ENCODE measurements at regions not wholly inside any gene's neighbourhood (a gene's known extent, or its start where the extent isn't known, plus 50 kb on each side); places are given as distances from the start of the nearest gene placed in this dataset.

DNA sequence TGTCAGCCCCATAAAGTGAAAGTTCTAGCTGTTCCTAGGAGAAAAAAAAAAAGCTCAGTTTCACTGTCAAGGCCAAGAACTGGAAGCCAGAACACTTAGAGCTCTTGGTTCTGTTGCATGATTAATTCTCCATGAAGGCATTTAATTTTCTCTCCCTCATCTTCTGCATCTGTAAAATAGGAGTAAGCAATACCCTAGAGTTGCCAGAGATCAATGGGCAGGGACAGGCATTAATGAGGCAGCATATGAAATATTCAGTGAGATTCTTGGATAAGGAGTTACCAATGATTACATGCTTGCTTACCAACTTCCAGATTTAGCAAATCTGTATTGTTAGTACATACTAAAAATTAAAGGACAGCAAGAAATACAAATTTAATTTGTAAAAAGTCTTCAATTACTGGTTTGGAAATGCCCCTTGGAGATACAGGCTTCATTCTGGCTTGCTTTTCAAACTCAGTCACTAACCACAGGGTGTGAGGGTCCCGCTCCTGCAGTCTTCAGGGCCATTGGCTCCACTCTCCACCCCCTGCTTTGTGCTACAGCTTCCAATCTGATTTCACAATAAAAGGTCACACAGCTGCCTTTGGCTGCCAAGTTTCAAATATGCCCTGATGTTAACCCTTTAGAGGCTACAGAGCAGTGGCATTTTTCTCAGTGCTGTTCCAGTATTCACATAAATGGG is 624.6 kb downstream of the BNC2 start:
- no peak for DNase-seq

DNA sequence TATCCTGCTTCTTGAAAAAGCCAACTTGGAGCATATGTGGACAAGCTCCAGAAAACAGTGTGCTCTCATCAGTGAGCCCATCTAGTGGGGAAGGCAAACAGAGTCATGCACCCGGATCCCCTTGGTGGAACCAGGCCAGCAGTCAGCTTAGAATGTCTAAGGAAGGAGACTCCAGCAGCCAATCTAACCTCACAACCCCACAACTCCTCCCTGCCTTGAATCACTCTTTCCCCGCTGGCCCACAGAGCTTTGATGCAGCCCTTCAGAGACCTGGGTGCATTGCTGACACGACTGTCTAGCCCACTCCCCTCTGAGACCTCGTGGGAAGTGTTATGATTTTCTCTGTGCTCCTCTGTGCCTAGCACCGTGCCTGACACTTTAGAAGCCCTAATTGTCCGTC is 623.7 kb downstream of the BNC2 start:
- no peak for DNase-seq

DNA sequence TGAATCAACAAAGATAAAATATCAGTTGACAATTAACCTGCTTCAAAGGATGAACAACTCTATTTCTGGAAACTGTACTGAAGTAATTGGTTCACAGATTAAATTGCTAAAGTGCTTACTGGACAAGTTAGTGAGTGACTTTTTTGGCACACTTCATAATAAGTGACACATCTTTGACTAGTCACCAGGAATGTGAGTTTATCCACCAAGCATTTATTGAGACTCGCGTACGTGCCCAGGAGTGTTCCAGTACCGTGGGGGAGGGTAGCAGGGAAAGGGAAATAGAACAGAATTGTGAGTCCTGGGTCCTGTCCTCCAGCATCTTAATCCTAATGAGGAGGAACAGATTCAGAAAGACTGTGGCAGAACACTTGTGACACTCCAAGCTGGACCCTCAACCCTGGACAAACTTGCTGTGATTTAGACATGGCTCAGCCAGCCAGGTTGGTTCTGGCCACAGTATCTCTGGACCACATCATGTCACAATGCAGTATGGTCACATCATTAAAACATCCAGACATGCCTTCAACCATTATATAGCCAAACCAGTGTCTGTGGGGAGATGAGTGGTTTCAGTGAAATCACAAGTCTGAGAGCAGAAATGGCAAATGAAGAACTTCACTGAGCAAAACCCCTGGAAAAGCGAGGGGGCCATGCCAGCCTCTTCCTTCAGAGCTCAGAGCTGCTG is 623.1 kb downstream of the BNC2 start:
- DNase-seq, result no peak

DNA sequence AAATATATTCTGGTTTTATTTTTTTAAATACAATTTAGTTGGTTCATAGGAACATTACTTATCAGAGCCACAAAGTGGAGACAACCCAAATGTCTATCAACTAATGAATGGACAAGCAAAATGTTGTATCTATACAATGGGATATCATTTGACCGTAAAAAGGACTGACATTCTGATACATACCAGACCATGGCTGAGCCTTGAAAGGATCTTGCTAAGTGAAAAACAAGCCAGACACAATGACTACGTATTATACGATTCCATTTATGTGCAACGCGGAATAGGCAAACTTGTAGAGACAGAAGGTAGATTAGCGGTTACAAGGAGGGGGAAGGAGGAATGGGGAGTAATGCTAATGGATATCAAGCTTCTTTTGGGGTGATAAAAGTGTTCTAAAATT is 621.6 kb downstream of the BNC2 start:
- DNase-seq, result no peak

DNA sequence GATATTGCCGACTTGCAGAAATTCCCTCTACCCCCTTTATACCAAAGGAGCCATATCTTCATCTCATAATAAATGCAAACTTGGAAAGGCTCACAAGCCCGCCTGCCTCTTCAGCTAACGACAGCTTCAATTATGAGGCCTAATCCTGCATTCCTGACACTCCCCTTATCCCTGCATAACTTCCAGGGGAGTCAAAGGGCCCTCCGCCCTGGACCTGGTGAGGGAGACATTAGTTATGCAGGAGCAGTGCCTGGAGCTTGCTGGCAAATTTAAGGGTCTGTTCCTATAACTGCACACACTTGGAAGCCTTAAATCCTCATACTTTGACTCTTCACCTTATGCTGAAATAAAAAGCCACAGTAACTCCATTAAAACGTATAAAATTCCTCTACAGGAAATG is 617.9 kb downstream of the BNC2 start:
- no peak for DNase-seq

DNA sequence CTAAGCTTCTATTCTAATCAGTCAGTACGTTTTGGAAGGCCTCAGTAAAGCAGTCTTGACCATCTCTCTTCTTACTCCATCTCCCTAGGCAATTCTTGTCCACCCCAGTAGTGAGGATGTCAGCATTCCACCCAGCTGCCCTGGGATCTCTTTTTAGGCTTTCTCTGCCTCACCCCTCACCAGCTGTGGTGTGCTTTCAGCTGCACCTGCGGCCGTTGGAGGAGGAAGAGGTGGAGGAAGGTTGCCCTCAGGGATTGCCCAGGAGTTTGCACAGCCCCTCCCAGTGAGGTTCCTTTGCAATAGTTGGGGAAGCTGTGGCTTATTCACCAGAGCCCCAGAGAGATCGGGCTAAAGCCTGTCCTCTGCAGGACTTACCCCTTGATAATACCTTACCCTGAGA is 615.8 kb downstream of the BNC2 start:
- DNase-seq, result no peak

DNA sequence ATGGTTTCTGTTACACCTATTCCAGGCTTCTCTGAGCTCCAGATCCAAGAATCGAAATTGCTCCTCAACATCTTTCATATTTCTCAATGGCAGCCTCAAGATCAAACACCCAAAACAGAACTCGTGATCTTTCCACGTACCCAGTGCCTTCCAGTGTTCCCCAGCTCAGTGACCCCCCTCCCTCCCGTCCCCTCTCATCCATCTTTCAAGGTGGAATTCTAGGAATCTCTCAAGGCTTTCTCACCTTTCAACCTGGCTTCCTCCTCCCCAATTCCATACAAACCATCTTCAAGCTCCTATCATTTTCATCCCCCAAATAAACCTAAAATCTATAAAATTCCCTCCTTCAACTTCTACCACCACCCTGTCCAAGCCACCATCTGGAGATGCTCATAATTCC is 615.3 kb downstream of the BNC2 start:
- no peak for DNase-seq

DNA sequence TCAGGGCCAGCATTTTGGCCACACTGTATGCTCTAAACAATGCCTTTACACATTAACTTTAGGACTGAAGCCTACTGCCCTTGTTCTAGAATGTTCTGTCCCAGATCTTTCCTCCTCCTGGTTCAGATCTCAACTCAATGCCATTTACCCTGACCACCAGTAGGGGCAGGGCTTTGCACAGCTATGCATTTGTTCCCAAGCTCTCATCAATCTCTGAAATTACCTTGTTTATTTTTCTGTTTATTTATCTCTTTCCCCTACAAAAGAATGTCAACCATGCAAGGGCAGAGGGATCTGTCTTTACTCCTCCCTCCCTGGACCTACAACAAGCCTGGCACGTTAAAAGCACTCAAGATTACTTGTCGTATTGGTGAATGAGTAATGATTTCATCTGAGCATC is 612.9 kb downstream of the BNC2 start:
- DNase-seq, result no peak

DNA sequence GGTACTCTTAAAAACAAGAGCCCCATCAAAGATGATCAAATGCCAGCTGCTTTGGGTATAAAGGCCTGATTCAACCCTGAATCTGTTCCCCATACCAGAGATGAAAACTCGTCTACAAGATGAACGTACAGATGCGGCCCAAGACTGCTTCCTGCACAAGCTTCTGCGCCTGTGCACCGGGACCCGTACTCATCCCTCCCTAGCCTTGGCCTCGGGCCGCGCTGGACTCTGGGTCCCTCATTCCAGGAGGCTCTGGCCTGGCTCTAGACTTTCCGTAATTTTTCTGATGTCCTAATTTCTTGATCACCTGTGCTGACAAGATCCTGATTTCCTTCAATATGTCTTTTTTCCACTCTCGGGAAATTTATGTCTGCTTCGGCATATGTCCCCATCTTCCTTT is 612.3 kb downstream of the BNC2 start:
- DNase-seq, result no peak

DNA sequence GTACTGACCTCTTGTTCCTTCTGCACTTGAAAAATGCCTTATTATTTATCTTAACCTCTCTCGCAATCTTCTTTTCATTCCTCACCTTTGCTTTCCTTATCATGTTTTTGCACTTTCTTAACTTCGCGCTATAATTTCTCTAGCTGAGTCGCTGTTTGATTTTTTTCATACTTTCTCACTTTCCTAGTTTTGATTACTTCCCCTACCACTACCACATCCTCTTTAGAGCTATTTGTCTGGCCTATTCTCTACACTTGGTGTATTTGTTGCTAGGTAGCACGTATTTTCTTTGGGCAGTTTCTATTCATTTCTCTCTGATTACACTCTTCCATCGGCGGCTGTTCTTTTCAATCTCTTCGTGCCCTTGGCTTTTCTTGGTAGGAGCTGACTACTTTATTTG is 611.8 kb downstream of the BNC2 start:
- no peak for DNase-seq

DNA sequence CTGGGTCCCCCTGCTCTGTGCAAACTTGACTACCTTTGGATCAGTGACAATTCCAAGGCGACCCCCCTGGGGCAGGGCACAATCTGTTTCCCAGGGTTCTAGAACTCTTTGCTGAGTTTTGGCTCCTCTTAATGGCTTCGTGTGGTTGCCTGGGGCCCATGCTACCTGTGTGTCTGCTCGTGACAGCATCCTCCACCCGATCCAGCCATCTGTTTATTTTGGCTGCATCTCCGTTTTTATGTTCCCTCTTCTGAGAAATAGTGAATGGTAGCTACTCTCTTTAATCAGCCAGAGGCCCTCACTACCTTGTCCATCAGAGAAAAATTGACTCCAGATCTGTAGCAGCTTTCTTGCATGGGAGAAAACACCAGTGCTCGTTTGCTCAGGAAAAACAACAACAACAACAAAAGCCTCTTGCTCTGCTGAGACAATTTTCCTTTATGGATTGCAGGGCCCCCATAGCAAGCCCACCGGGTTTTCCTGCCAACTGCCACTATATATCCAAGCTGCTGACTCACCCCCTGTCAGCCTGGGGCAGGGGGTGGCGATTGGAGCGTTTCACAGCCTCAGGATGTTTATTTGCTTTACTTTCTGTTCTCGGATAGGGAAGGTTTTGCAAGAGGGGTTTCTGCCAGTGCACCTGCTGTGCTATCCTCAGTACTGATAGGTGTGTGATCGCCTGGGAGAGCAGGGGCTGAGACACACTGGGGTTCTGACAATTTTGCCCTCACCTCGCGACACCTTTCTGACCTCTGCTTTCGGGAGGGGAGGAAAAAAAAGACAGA is 607.8 kb downstream of the BNC2 start:
- no peak for DNase-seq

DNA sequence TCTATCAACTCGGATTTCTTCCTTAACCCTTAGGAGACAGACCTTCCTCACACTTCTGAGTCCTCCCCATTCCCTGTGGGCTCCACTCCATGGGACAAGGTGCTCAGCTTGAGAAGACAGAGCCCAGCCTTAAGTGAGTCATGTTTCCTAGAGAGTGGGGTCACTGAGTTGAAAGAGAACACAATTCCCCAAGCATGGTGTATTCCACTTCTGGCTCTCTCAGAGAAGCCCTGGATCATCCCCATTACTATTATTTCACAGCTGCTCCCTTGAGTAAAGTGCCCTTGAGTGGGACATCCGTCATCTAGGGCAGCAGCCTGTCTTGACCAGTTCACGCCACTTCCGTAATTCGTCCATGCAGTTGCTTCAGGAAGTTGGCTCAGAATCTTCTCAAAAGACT is 604.8 kb downstream of the BNC2 start:
- no peak for DNase-seq

DNA sequence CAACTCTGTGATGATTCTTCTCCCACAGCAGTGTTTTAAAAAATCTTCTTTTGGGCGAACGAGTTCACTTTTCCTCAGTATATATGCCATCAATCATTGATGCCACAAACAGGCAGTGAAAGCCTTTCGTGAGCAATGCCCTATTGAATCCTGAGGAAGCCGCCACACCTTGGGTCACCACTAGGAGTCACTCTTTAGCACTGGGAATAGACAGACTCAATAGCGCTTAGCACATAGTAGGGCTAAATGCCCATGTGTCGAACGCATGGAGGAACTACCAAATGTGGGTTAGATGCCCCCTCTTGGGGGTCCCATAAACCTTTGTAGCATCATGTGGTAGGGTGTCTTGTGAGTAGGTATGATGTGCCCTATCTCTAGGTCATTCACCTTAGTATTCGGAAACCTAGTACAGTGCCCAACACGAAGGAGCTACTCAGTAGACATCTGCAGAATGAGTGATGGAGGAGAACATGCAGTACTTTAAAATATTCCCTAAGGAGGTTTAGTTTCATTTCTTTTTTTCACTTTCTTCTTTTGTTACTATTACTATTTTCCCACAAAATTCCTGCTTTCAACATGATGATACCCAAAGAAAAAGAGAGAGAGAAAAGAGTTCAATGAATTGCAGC is 603.7 kb downstream of the BNC2 start:
- DNase-seq, result no peak

DNA sequence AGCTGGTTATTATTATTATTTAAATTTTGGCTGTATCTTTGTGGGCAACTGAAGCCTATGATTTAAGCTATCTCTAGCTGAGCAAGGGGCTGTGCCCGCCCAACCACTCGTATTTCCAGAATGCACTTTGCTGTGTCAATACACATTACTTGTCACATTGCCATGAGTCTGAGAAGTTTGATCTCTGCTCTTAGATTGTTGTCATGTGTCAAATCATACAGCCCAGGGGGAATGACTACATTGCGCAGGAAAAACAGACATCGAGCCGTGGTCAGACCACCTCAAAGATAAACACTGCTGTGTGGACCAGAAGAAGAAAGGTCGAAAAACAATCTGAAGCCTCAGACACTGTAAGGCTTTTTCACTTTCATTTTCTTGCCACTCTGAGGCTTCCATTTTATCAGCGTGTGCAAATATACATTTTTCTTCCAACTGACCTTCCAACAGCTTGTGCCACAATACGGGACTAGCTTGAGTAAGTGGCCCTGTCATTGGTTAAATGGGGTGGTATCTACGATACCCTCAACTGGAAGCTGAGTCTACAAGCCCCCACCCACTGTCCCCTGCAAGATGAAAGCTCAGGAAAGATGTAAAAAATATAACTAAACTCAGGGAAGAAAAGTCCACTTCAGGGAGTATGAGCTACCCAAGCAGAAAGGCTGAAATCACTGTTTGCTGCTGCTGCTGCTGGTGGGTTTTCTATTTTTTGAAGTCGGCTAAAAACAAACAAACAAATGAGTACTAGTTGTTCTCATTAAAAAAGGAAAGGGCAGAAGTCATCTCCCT is 603.0 kb downstream of the BNC2 start:
- no peak for DNase-seq

DNA sequence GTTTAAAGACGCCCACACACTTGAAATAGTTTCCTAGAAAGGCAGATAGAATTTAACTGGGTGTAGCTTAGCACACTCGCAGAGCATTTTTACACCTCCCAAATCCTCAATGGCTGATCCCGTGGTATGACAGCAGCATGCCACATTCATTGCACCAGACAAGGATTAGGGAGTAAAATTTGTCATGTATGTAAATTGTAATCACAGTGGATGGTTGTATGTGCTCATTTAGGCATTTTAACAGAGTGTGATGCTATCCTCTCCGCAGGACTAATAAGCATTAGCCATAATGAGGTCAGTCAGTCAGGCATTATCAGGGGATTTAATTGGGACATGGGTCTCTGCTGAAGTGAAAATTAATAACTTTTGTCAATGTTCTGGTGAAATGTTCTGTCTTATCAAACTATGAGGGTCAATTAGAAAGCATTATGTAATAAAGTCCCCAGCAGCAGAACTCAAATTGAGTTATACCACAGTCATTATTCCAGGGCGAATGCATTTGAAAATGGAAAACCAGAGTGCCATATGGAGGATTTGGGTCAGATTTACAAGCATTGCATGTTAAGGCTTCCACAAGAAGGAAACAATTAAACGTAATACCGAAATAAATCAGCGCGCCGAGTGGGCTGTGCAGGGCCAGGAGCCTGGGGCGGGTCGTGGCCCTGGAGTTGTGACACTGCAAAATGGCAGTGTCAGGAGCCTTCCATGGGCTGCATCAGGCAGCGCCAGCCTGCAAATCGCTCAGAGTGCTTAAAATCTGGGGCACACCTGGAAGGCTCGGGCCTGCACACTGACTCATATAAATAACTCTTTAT is 602.2 kb downstream of the BNC2 start:
- DNase-seq, result peak; percentile 12

DNA sequence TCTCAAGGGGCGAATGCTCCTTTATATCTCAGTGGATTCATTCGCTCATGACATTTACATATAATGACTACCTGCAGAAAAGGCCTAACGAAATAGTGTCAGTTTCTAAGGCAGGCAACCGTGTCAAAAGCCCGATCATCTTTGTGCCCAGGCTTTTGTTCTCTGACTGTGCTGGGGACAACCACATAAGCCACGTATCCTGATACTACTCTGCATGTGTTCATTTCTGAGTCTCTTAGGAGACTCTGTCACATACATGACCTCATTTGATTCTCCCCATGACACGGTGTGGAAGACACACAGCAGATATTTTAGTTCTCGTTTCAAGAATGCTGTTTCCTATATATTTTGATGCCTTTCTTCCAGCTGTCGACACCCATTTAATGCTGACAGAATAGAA is 598.5 kb downstream of the BNC2 start:
- no peak for DNase-seq

DNA sequence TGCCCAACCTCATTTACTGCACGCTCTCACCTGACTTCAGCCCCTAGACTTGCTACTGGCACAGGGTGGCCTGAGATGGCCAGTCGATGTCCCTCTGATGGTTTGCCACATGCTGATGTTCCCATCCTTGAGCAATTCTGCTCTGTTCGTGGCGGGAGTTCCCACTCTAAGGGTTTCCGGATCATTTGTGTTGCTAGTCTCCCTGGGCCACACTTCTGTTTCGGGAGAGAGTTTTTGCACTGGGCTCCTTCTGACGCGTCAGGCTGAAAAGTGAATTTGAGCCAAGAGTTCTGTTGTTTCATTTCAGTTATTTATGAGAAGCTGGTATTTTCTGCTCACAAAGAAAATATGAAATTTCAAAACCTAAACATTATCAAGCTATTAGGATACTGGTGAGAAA is 597.7 kb downstream of the BNC2 start:
- no peak for DNase-seq

DNA sequence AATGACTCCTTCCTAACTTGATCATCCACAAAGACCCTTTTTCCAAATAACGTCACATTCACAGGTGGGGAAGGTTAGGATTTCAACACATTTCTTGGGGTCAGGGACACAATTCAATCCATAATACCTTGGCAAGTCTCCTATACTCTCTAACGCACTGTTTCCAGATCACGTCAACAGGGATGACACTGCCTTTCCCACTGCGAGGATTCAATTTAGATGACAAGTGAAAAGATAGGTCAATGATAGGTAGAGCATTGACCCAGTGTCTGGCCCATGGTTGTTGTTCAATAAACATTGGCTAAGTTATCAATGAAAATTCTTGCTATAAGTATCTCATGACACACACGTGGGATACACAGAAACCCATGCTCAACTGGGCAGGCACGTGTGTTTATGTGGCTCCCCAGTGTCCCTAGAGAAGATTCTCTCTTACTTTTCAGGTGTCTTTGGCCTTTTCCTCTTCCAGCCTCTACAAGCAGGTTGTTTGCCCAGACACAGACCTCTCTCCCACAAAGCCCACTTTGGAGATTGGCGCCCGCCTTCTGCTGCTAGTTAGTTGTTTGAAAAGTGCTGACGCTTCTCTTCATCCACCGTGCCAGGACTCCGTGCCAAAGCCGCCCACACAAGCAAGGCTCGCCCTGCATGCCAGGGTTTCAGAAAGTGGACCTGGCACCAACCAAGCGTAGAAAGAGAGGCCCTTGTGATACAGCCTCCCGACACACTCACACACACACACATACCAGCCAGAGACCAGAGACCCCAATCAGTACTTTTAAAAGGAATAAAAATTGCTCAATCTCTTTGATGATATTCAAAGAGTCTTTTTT is 594.5 kb downstream of the BNC2 start:
- DNase-seq, result no peak

DNA sequence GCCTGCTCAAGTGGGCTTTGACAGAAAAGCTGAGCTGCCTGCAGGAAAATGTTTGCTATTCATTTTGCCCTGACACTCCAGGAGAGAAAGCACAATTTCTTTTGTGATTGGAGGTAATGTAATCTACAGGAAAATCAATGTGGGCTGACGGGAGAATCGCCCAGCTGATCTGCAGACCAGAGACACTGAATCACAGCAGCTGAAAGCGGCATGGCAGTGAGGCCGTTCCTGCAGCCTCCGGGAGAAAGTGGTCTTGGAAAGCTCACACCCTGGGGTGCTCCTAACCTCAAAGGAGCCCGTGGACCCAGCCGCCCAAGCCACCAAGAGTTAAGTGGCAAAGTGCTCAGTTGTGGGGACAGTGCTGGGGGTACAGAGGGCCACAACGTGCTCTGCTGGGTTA is 593.6 kb downstream of the BNC2 start:
- no peak for DNase-seq

DNA sequence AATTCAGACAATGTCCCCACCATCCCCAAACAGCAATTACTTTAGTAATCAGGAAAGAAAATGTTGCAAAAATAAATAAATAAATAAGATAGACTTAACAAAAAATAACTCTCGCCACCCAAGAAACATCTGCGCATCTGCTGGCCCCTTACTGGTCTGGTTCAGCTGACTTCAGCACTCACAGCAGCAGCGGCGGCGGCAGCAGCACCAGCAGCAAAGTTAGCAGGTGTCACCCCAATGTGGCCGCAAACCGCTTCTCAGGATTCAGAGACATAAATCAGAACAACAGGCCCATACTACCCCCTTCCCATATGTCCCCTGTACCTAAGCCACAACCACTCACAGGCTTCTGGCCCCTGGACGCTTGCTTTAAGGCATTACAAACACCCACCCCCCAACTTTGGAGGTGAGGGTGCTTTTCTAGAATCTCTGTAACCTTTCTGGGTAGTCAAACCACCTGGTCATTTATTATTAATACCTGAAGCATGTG is 593.0 kb downstream of the BNC2 start:
- DNase-seq, result no peak

Data from right kidney (tissue), 1 donor.